ENCODE measurements at regions not wholly inside any gene's neighbourhood (a gene's known extent, or its start where the extent isn't known, plus 50 kb on each side); places are given as distances from the start of the nearest gene placed in this dataset.

DNA sequence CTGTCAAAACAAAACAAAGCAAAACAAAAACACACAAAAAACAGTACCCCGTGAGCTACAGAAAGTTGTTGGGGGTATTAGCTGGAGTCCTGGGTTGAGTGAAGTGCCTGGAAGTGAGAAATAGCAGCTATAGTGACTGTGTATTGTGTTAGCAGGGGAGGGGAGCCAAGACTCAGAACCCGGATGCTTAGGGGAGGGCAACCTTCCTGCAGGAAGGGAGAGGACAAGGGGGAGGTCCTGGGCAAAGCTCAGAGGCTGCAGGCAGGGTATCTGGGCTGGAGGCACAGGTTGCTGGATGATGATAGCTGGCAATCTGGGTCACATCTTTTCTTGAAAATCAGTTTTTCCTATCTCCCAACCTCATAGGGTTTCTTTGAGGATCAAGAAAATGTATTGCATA is 75.8 kb upstream of the PARD3 start (continued):
- TF ChIP-seq, protein P1, sequence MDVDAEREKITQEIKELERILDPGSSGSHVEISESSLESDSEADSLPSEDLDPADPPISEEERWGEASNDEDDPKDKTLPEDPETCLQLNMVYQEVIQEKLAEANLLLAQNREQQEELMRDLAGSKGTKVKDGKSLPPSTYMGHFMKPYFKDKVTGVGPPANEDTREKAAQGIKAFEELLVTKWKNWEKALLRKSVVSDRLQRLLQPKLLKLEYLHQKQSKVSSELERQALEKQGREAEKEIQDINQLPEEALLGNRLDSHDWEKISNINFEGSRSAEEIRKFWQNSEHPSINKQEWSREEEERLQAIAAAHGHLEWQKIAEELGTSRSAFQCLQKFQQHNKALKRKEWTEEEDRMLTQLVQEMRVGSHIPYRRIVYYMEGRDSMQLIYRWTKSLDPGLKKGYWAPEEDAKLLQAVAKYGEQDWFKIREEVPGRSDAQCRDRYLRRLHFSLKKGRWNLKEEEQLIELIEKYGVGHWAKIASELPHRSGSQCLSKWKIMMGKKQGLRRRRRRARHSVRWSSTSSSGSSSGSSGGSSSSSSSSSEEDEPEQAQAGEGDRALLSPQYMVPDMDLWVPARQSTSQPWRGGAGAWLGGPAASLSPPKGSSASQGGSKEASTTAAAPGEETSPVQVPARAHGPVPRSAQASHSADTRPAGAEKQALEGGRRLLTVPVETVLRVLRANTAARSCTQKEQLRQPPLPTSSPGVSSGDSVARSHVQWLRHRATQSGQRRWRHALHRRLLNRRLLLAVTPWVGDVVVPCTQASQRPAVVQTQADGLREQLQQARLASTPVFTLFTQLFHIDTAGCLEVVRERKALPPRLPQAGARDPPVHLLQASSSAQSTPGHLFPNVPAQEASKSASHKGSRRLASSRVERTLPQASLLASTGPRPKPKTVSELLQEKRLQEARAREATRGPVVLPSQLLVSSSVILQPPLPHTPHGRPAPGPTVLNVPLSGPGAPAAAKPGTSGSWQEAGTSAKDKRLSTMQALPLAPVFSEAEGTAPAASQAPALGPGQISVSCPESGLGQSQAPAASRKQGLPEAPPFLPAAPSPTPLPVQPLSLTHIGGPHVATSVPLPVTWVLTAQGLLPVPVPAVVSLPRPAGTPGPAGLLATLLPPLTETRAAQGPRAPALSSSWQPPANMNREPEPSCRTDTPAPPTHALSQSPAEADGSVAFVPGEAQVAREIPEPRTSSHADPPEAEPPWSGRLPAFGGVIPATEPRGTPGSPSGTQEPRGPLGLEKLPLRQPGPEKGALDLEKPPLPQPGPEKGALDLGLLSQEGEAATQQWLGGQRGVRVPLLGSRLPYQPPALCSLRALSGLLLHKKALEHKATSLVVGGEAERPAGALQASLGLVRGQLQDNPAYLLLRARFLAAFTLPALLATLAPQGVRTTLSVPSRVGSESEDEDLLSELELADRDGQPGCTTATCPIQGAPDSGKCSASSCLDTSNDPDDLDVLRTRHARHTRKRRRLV (CRISPR knock-in tag; IDR thresholded peaks at IDR 0.05): no peak
- no peak for TF ChIP-seq ADNP (CRISPR knock-in tag; IDR thresholded peaks at IDR 0.05)
- TF ChIP-seq ZNF629 (CRISPR knock-in tag; conservative IDR thresholded peaks at IDR 0.05): no peak
- TF ChIP-seq CREB1 (IDR thresholded peaks at IDR 0.05): no peak
- no peak for TF ChIP-seq CREB1 (CRISPR knock-in tag; IDR thresholded peaks at IDR 0.05)
- TF ChIP-seq, protein P2, sequence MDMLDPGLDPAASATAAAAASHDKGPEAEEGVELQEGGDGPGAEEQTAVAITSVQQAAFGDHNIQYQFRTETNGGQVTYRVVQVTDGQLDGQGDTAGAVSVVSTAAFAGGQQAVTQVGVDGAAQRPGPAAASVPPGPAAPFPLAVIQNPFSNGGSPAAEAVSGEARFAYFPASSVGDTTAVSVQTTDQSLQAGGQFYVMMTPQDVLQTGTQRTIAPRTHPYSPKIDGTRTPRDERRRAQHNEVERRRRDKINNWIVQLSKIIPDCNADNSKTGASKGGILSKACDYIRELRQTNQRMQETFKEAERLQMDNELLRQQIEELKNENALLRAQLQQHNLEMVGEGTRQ (IDR thresholded peaks at IDR 0.05; ENCODE audit: low read depth, low read length): no peak
- TF ChIP-seq, protein P2 (CRISPR knock-in tag; IDR thresholded peaks at IDR 0.05; ENCODE audit: borderline replicate concordance): no peak
- TF ChIP-seq ZFP41 (CRISPR knock-in tag; IDR thresholded peaks at IDR 0.05; ENCODE audit: borderline replicate concordance): no peak
- no peak for TF ChIP-seq ZBTB38 (CRISPR knock-in tag; IDR thresholded peaks at IDR 0.05)
- TF ChIP-seq, protein P3, sequence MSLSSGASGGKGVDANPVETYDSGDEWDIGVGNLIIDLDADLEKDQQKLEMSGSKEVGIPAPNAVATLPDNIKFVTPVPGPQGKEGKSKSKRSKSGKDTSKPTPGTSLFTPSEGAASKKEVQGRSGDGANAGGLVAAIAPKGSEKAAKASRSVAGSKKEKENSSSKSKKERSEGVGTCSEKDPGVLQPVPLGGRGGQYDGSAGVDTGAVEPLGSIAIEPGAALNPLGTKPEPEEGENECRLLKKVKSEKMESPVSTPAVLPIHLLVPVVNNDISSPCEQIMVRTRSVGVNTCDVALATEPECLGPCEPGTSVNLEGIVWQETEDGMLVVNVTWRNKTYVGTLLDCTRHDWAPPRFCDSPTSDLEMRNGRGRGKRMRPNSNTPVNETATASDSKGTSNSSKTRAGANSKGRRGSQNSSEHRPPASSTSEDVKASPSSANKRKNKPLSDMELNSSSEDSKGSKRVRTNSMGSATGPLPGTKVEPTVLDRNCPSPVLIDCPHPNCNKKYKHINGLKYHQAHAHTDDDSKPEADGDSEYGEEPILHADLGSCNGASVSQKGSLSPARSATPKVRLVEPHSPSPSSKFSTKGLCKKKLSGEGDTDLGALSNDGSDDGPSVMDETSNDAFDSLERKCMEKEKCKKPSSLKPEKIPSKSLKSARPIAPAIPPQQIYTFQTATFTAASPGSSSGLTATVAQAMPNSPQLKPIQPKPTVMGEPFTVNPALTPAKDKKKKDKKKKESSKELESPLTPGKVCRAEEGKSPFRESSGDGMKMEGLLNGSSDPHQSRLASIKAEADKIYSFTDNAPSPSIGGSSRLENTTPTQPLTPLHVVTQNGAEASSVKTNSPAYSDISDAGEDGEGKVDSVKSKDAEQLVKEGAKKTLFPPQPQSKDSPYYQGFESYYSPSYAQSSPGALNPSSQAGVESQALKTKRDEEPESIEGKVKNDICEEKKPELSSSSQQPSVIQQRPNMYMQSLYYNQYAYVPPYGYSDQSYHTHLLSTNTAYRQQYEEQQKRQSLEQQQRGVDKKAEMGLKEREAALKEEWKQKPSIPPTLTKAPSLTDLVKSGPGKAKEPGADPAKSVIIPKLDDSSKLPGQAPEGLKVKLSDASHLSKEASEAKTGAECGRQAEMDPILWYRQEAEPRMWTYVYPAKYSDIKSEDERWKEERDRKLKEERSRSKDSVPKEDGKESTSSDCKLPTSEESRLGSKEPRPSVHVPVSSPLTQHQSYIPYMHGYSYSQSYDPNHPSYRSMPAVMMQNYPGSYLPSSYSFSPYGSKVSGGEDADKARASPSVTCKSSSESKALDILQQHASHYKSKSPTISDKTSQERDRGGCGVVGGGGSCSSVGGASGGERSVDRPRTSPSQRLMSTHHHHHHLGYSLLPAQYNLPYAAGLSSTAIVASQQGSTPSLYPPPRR (CRISPR knock-in tag; IDR thresholded peaks at IDR 0.05; ENCODE audit: borderline replicate concordance): no peak
- TF ChIP-seq CBFB (CRISPR knock-in tag; IDR thresholded peaks at IDR 0.05): no peak
